MM.1S (cell line): ENCODE measurements at regions not wholly inside any gene's neighbourhood (a gene's known extent, or its start where the extent isn't known, plus 50 kb on each side); places are given as distances from the start of the nearest gene placed in this dataset.

Experiments used
- EZH2 ChIP-seq: fragments of 300-600 bp; sonication (generic); optimal IDR thresholded peaks from 2 replicates; pipeline ENCODE3; 2017; ENCODE audit warnings: low read depth, mild to moderate bottlenecking, antibody characterized with exemption, low read length, mixed read lengths
- EZH2phosphoT487 ChIP-seq: fragments of 300-600 bp; sonication (generic); IDR thresholded peaks from 2 replicates; pipeline ENCODE4 v1.6.1; 2018; ENCODE audit warnings: antibody characterized with exemption, low read length
- TF ChIP-seq, protein P1 (sequence below): fragments of 300-600 bp; sonication (generic); IDR thresholded peaks from 2 replicates; pipeline ENCODE4 v1.5.1; 2016; ENCODE audit warnings: antibody characterized with exemption, low read length, mixed read lengths

- TF ChIP-seq, protein P1, sequence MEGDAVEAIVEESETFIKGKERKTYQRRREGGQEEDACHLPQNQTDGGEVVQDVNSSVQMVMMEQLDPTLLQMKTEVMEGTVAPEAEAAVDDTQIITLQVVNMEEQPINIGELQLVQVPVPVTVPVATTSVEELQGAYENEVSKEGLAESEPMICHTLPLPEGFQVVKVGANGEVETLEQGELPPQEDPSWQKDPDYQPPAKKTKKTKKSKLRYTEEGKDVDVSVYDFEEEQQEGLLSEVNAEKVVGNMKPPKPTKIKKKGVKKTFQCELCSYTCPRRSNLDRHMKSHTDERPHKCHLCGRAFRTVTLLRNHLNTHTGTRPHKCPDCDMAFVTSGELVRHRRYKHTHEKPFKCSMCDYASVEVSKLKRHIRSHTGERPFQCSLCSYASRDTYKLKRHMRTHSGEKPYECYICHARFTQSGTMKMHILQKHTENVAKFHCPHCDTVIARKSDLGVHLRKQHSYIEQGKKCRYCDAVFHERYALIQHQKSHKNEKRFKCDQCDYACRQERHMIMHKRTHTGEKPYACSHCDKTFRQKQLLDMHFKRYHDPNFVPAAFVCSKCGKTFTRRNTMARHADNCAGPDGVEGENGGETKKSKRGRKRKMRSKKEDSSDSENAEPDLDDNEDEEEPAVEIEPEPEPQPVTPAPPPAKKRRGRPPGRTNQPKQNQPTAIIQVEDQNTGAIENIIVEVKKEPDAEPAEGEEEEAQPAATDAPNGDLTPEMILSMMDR: no peak
- no peak for TF ChIP-seq EZH2
- no peak for TF ChIP-seq EZH2phosphoT487
These were observed 428.0 kb downstream of the RAP2B start for GRCh38 chr3:153590051-153590450.
